ENCODE measurements at regions not wholly inside any gene's neighbourhood (a gene's known extent, or its start where the extent isn't known, plus 50 kb on each side); places are given as distances from the start of the nearest gene placed in this dataset.

GRCh38 chr9:12612211-12612770, 80.9 kb upstream of the TYRP1 start:
- TF ChIP-seq CTCF (IDR thresholded peaks at IDR 0.05), result no peak
- no peak for TF ChIP-seq SIN3A (IDR thresholded peaks at IDR 0.05; ENCODE audit: borderline replicate concordance, insufficient read depth, low read depth, low read length)

Measured in Panc1 (cell line).